GM10248 (cell line): ENCODE measurements at regions not wholly inside any gene's neighbourhood (a gene's known extent, or its start where the extent isn't known, plus 50 kb on each side); places are given as distances from the start of the nearest gene placed in this dataset.

ENCODE experiments used
- CTCF ChIA-PET: fragments of 300-600 bp; sonication (Branson Sonifier 250); formaldehyde crosslinking; extraction: SDS; loops from one replicate; lab custom pipeline; 2021; ENCODE audit warnings: antibody characterized with exemption; lab: Yijun Ruan, JAX
- POLR2A ChIA-PET: fragments of 350-650 bp; sonication (Branson Sonifier 250); formaldehyde crosslinking; extraction: SDS; loops from one replicate; lab custom pipeline; 2020; ENCODE audit warnings: antibody characterized with exemption; lab: Yijun Ruan, JAX
- DNase-seq: peaks from one replicate; pipeline ENCODE4 v3.0.0; 2012; ENCODE audit errors: extremely low spot score
- TF ChIP-seq, protein P1 (sequence below): IDR thresholded peaks from 2 replicates; pipeline ENCODE4 v1.5.1; 2012; ENCODE audit warnings: mild to moderate bottlenecking, low read depth; ENCODE audit errors: extremely low read depth, missing control alignments, control extremely low read depth

DNA sequence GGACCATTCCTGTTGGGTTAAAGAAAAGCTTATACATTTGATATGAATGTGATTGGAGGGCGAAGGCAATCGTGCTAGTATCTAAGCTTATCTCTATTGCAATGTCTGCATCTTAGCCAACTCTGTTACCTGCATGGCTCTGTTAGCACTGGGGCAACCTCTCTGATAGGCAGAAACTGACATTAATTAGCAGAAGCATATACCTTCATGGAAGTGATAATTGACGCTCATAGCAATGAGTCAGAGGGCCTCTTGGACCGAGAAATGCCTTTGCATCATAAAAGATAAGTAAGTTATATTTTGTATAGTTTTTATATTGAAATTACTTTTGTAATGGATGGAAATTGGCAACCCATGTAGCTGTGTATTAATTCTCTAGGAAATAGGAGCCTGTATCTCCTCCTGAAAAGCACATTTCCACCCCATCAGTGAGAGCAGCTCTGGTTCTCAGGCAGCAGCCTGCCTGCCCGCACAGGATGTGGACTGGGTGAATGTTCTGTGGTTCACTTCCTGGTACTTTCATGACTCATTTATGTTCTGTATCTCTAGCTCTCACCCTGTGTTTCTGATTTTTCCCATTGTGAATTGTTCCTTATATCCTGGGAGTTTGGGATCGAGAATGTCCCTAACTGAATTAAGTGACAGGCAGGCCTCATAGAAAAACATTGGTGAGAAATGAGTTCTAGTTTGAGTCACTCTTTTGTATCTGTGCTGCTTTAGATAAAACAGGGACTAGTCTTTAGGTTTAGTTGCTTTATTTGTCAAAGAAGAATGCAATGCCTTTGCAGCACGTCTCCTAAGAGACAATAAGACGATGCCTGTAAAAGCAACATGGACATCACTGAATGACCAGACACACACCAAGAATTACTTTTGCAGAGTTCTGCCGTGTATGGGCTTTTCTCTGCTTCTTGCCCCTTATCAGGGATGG is 344.9 kb downstream of the DCDC2C start:
- ChIA-PET POLR2A (no interaction called here), CTCF (no interaction called here)
- no peak for DNase-seq
- TF ChIP-seq, protein P1, sequence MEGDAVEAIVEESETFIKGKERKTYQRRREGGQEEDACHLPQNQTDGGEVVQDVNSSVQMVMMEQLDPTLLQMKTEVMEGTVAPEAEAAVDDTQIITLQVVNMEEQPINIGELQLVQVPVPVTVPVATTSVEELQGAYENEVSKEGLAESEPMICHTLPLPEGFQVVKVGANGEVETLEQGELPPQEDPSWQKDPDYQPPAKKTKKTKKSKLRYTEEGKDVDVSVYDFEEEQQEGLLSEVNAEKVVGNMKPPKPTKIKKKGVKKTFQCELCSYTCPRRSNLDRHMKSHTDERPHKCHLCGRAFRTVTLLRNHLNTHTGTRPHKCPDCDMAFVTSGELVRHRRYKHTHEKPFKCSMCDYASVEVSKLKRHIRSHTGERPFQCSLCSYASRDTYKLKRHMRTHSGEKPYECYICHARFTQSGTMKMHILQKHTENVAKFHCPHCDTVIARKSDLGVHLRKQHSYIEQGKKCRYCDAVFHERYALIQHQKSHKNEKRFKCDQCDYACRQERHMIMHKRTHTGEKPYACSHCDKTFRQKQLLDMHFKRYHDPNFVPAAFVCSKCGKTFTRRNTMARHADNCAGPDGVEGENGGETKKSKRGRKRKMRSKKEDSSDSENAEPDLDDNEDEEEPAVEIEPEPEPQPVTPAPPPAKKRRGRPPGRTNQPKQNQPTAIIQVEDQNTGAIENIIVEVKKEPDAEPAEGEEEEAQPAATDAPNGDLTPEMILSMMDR, result no peak

DNA sequence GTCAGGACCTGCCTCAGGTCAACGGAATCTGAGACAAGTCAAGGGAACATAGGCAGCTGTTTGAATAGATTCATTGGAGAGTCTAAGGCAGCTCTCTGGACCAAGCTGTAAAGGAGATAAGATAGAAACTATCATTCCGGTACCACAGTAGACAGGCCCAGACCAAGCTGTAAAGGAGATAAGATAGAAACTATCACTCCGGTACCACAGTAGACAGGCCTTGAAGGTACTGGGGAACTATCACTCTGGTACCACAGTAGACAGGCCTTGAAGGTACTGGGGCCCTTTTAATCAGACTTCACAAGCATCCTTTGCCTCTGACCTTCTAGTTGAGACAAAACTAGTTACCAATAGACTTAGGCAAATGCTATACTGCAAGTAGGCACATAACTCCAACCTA is 346.1 kb downstream of the DCDC2C start:
- CTCF ChIA-PET, result no interaction called here
- POLR2A ChIA-PET, result no interaction called here
- TF ChIP-seq, protein P1, result no peak
- no peak for DNase-seq

DNA sequence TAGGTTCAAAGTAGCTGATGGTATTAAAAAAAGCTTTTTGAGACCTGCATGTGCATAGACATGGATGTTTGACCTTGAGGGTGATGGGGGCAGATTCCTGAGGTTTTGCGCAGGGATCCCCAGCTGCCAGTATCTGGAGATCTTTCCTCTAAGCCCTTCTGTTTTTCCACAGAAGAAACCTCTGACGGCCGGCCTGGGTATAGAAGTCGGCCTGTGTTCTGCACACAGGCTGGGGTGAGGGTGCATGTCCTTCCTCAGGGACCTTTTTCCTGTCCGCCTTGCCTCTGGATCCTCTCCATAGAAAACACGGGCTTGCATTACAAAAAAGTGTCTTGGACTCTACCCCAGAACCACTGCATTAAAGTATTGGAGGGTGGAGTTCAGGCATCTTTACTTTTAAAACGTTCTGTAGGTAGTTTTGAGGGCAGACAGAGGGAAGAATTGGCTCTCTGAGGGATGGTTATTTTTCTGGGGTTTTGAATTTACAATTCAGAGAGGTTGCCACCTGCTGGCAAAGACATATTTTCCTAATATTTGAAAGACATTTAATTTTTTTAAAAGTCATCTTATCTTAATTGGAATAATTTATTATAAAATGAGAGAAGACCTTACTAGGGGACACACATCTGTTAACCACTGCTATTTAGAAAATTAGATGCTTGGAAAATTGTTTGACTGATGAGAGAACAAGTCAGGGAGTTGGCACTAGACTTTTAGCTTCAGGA is 350.6 kb downstream of the DCDC2C start:
- ChIA-PET POLR2A (no interaction called here), CTCF (no interaction called here)
- no peak for DNase-seq
- TF ChIP-seq, protein P1, result no peak

DNA sequence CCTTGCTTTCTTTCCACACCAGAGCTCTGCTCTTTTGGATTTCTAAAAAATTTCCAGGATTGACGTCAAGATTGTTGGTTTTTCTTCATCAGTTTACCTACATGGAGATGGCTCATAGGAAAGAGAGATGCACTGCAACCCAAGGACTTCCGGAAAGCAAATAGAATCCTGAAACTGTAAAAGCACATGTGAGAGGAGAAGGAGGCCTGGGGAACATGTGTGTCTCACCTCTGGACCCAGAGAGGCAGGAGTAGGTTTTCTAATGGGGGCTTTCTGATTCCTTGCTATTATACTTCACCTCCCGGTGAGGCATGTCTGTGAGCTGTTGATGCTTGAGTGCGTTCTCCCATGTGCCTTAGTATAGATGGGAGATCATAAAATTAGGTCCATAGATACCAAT is 362.8 kb downstream of the DCDC2C start:
- POLR2A ChIA-PET, result no interaction called here
- TF ChIP-seq, protein P1, result no peak
- CTCF ChIA-PET, result no interaction called here
- no peak for DNase-seq

DNA sequence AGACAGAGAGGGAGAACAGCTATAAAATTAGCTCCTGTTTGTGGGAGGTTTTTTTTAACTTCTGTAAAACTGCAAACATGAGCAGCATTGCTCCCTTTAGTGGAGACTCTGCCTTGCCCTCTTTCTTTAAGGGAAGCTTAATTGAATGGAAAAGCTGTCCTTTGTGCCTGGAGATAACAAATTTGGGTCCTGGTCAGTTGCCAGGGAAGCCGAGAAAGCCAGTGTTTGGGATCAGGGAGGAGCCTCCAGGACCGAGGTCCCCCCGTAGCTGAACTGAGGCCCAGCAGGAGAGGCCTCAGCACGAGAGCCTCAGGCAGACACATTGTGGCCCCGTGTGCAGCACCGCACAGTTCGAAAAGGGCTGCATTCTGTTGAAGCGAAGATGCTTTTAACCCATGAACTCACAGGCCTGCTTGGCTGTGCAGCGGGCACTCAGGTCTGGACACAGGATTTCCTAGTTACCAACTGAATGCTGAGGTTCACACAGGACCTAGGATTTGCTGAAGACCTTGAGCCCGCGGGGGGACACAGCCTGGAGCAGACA is 369.7 kb downstream of the DCDC2C start:
- ChIA-PET POLR2A (no interaction called here), CTCF (no interaction called here)
- no peak for DNase-seq
- TF ChIP-seq, protein P1, result no peak

DNA sequence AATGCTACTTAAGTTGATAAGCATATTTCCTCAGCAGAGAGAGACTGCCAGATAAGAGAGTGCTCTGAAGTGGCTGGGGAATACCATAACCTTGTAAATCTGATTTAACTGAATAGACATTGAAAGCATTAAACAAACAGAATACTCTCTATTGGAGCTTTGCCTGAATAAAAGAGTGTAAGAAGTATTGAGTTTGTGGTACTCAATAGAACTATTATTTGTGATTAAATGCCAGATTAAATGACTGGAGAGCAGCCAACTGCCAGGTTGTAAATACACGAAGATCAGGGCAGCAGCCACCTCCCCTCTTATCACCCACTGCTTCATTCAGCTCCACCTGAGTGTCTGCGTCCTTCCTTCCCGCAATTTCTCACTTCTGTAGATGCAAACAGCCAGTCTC is 373.6 kb downstream of the DCDC2C start:
- no peak for DNase-seq
- TF ChIP-seq, protein P1, result no peak
- CTCF ChIA-PET, result no interaction called here
- POLR2A ChIA-PET, result no interaction called here
